ENCODE measurements at regions not wholly inside any gene's neighbourhood (a gene's known extent, or its start where the extent isn't known, plus 50 kb on each side); places are given as distances from the start of the nearest gene placed in this dataset.
"Not testable (repeated sequence)": the region's sequence is repeated elsewhere in the genome, so short reads cannot be mapped to it uniquely, and the experiment has no call there.

- no peak for TF ChIP-seq CTCF (IDR thresholded peaks at IDR 0.05; ENCODE audit: insufficient read depth, low read depth, low read length)
- DNase-seq (ENCODE audit: low read depth): no peak
- no peak overlapping the region for H3K4me3 ChIP-seq (ENCODE audit: low read depth, low read length)
These were observed 230.8 kb downstream of the TANC2 start for GRCh38 chr17:63196772-63197335.

- TF ChIP-seq CTCF (IDR thresholded peaks at IDR 0.05; ENCODE audit: insufficient read depth, low read depth, low read length): no peak
- H3K4me3 ChIP-seq (ENCODE audit: low read depth, low read length): no peak overlapping the region
- DNase-seq (ENCODE audit: low read depth): no peak
These were observed 237.6 kb downstream of the TANC2 start for GRCh38 chr17:63203652-63204051.

- DNase-seq (ENCODE audit: low read depth): no peak
These were observed 224.2 kb downstream of the CYB561 start for GRCh38 chr17:63221939-63222338.

GRCh38 chr17:63222655-63223054 is 223.5 kb downstream of the CYB561 start:
- peak; percentile 2 for DNase-seq (ENCODE audit: low read depth)
- H3K4me3 ChIP-seq (ENCODE audit: low read depth, low read length): no peak overlapping the region
- no peak for TF ChIP-seq CTCF (IDR thresholded peaks at IDR 0.05; ENCODE audit: insufficient read depth, low read depth, low read length)

More at GRCh38 chr17:63221939-63222338, 224.2 kb downstream of the CYB561 start:
- no peak overlapping the region for H3K4me3 ChIP-seq (ENCODE audit: low read depth, low read length)
- no peak for TF ChIP-seq CTCF (IDR thresholded peaks at IDR 0.05; ENCODE audit: insufficient read depth, low read depth, low read length)

- H3K4me3 ChIP-seq (ENCODE audit: low read depth, low read length): no peak overlapping the region
- DNase-seq (ENCODE audit: low read depth): no peak
- TF ChIP-seq CTCF (IDR thresholded peaks at IDR 0.05; ENCODE audit: insufficient read depth, low read depth, low read length): no peak
These were observed 222.7 kb downstream of the CYB561 start for GRCh38 chr17:63223212-63223911.

GRCh38 chr17:63224644-63225043 is 221.5 kb downstream of the CYB561 start:
- DNase-seq (ENCODE audit: low read depth): no peak
- H3K4me3 ChIP-seq (ENCODE audit: low read depth, low read length): no peak overlapping the region

GRCh38 chr17:63226720-63227119 is 219.4 kb downstream of the CYB561 start:
- not testable (repeated sequence) for DNase-seq (ENCODE audit: low read depth); H3K4me3 ChIP-seq (ENCODE audit: low read depth, low read length)

More at GRCh38 chr17:63224644-63225043, 221.5 kb downstream of the CYB561 start:
- no peak for TF ChIP-seq CTCF (IDR thresholded peaks at IDR 0.05; ENCODE audit: insufficient read depth, low read depth, low read length)

- DNase-seq (ENCODE audit: low read depth); H3K4me3 ChIP-seq (ENCODE audit: low read depth, low read length): not testable (repeated sequence)
These were observed 215.0 kb downstream of the CYB561 start for GRCh38 chr17:63231015-63231620.

Measured in fibroblast of villous mesenchyme (primary cell).